COR-L47 (cell line): ENCODE measurements at regions not wholly inside any gene's neighbourhood (a gene's known extent, or its start where the extent isn't known, plus 50 kb on each side); places are given as distances from the start of the nearest gene placed in this dataset.
"Not testable (repeated sequence)": the region's sequence is repeated elsewhere in the genome, so short reads cannot be mapped to it uniquely, and the experiment has no call there.

ENCODE experiments used
- DNase-seq: peaks from one replicate; lab custom pipeline; 2025; lab: John Stamatoyannopoulos, UW

DNA sequence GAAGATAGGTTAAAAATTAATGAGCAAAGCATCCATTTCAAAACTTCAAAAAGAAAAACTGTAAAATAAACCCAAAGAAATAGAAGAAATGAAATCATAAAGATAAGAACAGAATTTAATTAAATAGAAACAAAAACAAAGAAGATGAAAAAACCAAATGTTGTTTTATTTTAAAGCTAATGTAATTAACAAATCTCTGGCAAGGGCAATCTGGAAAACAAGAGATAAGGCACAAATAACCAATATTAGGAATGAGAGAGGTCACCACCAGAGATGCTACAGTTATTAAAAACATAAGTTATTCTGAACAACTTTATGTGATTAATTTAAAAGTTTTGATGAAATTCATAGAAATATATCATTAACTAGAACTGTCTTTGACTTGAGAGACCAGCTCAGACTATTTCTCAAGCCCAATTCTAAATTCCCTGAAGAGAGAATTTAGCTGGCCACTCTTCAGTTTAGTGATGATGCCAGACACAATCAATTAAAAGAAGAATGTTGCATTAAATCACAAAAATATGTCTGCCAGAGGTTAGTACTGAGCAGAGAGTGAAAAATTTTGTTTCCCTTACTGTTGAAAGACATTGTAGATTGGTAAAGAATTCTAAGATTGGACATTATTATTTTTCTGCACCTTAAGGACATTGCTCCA lies 227.4 kb upstream of the VLDLR start:
- DNase-seq: not testable (repeated sequence)

DNA sequence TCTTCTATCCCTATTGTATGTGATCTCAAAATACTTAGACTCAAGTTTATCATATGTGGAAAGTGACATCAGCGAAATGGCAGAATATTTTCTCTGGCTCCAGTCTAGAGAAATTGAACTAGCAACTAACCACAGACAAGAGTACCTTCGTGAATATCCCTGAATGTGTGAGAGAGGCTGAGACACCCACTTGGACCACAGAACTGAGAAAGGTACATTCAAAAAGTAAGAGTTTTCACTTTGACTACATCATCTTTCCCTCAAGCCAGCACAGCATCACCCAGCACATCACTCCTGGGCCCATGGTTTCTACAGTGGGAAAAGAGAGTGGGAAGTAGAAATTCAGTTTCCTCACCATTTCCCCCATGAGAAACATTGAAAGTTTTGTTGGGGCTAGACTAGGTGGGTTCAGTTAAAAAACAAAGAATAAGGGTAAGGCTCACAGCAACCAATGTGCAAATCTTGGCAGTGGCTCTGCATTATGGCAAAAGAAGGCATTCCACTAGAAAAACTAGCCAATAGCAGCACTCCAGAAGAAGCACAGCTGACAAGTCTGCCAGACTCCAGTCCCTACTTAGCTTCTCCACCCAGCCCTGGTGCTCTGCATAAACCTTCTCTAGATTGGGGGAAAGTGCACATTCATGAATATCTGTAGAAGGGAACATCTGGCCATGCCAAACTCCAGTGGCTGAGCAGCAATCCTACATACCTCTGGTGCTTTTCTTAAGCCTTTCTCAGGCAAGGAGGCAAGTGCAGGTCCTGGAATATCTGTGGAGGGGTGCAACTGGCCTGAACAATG lies 225.6 kb upstream of the VLDLR start:
- no peak for DNase-seq

DNA sequence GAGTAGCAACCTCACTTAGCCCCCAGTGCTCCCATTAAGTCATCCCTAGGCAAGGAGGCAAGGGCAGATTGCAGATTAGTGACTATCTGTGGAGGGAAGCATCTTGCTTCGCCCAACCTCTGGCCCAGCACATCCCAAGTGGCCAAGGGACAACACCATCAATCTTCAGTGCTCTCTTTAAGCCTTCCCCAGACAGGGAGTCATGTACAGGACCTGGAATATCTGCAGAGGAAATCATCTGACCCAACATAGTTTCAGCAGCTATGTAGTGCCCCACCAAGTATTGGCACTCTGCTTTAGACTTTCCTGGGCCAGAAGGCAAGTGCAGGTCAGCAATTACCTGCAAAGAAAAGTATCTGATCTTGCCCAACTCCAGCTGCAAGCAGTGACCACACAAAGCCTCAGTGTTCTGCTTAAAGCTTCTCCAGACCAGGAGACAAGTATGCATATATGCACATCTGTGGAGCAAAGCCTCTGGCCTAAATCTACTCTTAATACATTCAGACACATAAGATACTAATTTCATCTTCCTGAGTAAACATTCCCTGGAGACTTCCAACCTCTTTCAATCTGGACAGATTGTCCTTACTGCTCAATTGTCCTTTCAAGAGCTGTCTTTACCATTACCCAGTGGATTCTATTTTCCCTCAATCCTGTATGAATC lies 224.8 kb upstream of the VLDLR start:
- no peak for DNase-seq

DNA sequence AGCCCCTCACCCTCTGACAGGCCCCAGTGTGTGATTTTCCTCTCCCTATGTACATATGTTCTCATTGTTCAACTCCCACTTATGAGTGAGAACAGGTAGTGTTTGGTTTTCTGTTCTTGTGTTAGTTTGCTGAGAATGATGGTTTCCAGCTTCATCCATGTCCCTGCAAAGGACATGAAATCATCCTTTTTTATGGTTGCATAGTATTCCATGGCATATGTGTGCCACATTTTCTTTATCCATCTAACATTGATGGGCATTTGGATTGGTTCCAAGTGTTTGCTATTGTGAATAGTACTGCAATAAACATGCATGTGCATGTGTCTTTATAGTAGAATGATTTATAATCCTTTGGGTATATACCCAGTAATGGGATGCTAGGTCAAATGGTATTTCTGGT lies 223.7 kb upstream of the VLDLR start:
- DNase-seq: not testable (repeated sequence)

DNA sequence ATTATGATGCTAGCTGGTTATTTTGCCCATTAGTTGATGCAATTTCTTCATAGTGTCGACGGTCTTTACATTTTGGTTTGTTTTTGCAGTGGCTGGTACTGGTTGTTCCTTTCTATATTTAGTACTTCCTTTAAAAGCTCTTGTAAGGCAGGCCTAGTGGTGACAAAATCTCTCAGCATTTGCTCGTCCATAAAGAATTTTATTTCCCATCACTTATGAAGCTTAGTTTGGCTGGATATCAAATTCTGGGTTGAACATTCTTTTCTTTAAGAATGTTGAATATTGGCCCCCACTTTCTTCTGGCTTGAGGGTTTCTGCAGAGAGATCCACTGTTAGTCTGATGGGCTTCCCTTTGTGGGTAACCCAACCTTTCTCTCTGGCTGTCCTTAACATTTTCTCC lies 219.8 kb upstream of the VLDLR start:
- DNase-seq: not testable (repeated sequence)

DNA sequence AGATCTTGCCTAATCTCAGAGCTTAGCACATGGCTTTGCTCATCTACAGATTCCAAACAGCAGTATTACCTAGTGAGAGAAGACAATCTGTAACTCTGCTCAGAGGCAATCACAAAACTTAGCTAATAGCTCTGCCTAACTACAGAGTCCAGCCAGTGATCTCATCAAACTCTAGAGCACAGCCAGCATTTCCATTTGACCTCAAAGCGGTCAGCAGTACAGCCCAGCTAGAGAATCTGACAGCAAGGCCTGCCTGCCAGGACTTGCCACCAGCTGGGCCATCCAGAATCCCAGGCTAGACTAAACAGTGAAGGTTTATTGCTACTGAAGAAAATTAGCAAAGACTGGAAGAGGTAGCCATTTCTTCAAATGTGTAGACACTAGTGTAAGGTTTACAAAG lies 217.9 kb upstream of the VLDLR start:
- DNase-seq: no peak

DNA sequence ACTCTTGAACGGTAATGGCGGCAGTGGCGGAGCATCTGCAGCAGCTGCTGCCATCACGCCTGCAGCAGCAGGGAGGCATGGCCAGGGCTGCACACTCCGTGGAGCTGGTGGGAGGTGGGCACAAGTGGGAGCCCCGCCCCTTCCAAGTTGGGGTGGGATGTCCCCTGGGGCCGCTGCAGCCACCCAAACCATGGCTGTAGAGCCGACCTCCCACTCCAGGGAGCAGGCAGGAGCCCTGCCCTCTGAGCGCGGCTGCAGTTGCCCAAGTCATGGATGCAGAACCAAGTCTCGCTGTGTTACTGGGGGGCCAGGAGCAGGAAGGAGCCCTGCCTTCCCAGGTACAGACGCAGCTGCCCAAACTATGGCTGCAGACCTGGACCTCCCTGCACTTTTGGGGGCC lies 215.3 kb upstream of the VLDLR start:
- DNase-seq: no peak

DNA sequence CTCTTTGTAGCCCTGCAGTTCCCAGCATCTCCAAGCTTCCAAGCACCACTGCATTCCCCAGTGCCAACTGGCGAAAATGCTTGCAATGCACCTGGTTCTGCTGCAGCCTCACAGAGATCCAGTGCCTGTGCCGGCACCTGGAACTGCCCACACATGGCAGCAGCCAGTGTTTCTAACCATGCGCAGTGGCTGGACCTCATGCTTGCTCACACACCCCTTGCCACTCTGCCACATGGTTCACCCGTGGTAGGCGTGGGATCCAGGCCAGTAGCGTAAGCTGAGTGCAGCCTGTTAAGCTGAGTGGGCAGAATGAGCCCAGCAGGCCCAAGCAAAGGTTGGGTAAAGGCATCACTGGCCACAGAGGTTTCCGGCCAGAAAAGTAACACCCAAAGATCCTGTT lies 214.1 kb upstream of the VLDLR start:
- no peak for DNase-seq

DNA sequence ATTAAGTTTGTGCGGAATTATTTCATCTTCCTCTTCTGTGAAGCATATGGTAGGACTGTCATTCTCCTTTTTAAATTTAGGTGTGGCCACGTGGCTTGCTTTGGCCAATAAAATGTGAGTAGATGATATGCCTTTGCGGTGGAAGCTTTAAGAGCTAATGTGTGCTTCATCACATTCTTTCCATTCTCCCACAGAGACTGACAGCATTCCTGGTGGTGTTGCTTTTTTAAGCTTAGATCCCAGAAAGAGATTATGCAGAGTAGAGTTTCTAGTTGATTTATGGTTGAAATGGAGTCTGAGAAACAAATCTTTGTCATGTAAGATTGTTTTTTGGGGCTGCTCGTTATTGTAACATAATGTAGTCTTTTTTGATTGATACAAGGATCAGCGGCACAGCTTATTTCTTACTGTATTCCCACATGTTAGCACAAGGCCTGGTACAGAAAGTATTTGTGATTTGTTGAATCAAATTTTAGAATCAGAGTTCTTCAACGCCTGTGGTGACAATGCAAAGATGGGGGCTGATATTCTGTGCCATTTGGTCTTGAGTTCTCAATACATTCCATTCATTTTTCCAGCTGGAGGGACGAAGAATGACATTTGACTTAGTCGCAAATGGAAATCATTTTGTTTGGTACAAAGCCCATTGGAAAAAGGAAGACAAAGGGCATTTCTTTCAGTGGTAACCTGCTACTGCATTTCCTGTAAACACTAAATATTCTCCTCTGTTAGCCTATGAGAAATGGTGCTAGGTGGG lies 209.9 kb upstream of the VLDLR start:
- DNase-seq: no peak

DNA sequence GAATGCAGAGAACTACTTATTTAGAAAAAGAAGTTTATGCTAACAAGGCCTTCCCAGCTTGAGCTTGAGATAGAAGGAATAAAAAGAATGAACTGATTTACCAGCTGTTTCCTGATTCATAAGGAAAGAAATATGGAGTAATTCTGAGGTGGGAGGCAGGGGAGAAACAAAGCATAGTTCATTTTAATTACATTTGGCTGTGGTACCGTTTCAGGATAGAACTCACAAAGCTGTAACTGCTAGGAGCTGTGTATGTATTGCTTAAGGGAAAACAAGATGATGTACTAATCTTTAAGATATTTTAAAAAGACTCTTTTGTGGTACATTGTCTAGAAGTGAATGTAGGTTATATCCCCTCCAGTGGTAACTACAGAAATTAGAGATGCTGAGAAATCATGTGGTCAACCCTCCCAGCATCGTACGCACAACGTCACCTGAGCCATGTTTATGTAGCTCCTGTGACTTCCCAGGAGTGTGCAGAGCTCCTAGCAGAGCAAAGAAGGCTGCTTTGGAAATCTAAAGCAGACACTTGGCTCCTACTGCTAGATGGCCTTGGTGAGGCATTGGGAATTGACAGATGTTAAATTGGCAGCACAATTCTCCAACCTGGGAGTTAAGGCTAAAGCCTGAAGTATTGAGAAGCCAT lies 208.3 kb upstream of the VLDLR start:
- DNase-seq: no peak

DNA sequence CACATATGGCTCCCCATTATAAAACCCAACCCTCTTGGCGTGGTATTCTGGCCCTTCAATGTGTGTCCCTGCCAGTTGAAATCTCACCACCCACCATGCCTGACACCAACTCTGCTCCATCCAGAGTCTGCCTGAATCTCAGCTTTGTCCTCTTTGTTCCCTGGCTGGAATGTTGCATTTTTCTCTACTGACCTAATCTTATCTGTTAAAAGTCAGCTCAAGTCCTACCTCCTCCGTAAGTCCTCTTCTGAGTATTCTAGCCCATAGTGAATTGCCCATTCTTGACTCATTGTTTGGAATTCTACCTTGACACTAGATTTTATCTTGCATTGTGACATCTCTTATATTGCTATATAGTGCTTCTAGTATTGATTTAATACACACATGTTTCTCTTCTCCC lies 207.1 kb upstream of the VLDLR start:
- no peak for DNase-seq

DNA sequence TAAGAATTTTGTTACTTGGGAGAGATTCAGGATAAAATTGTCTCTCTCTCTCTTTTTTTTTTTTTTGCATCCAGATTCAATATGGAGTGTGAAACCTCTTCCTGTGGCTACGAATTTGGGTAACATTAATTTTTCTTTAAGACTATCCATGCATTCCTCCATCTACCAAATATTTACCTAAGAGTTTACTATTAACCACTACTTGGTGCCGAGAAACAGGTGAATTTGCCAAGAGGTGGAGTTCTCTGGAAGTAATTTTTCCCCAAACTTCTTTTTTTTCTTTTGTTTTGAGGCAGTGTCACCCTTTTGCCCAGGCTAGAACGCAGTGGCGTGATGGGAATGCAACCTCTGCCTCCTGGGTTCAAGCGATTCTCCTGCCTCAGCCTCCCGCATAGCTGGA lies 206.3 kb upstream of the VLDLR start:
- DNase-seq: no peak

DNA sequence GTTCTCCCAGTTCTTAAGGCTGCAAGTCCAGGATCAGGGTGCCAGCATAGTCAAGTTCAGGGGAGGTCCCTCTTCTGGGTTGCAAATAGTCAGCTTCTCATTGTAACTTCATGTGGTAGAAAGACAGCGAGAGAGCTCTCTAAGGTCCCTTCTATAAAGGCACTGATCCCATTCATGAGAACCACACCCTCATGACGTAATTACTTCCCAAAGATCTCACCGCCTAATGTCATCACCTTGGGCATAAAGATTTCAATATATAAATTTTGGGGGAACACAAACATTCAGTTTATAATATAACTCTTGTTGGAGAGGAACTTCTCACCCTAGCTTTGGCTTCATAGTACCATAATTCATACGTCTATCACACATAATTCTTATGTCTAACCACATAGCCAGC lies 203.9 kb upstream of the VLDLR start:
- no peak for DNase-seq

DNA sequence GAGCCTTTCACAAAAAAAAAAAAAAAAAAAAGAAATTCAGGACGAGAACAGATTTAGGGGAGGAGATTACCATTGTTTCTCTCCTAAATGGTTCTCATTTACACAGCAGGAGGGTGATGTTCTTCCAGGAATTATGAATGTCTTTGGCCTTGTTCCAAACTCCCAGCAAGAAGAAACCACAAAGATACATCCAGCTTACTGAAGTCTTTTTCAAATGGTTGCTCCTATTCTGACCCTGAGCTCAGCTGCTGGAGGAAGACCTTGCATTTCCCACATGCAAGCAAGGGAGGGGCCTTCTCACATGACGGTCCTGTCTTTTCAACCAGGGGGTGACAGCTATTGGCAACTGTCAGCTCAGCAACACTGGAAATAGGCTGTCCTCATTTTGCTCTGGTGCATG lies 203.0 kb upstream of the VLDLR start:
- DNase-seq: peak; percentile 96

DNA sequence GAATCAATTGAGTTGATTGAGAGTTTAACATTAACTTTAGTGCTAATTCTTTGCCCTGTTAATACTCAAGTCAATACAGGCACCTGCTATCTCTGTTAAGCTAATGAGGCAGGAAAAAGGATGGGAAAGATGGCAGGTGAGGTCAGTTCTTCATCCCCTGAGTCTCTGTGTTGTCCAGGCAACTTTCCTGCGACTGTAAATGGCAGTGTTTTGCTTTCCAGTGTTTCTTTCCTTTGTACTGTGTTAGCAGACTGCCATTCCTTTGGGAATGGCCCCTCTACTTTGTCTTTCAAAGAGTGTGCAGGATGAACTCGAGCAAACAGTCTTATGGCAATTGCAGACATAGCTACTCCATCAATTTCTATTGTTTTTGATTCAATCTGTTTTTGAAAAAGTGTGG lies 202.2 kb upstream of the VLDLR start:
- no peak for DNase-seq

DNA sequence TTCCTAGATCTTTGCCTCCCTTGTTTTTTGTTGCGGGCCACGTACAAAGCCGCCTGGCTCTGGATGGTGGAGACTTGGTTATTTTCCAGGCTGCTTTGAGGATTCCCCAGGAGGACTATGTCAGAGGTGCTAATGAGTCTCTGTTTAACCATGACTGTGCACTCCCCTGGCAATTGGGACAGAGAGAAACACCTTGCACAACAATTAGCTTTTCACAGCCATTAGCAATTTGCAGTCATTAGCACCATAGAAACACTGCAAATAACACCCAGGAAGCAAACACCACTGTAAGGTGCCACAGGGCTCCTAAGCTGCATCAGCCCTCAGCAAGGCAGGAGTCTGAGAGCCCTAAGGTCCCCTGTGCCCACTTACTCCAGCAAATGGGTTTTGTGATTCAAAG lies 201.0 kb upstream of the VLDLR start:
- peak; percentile 94 for DNase-seq

DNA sequence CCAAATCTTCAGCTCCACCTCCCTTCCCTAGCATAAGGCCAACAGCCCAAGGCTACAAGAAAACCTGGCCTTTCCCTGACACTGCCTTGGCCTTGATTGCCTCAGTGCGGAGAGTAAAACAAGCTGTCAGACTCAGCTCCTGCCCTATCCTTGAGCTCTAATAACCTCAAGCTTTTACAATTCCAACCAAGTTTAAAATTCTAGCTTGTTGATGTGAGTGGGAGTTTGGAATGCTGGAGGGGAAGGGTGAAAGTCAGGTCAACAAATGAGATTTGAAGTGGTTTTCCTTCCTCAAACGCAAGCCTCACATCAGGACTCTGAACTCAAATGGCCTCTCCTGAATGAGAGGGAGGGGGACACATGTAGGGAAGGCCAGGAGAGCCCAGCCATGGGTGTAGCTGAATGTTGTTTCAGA lies 197.0 kb upstream of the VLDLR start:
- DNase-seq: no peak

DNA sequence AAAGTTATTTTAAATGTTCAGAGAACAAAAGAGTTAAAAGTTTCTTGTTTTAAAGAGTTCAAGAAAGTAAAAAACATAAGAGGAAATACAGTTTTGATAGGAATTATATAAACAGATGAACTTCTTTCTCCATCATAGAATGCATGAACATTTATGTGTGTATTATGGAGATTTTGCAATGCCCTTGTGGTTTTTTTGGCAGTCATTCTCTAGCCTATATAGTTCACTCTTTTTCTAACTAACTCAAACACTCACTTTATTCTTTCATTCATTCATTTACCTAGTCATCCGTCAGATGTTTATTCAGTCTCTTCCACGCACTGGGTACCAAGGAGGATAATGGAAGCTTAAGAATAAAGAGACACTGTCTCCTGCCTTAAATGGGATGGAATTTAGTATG lies 195.9 kb upstream of the VLDLR start:
- DNase-seq: no peak

DNA sequence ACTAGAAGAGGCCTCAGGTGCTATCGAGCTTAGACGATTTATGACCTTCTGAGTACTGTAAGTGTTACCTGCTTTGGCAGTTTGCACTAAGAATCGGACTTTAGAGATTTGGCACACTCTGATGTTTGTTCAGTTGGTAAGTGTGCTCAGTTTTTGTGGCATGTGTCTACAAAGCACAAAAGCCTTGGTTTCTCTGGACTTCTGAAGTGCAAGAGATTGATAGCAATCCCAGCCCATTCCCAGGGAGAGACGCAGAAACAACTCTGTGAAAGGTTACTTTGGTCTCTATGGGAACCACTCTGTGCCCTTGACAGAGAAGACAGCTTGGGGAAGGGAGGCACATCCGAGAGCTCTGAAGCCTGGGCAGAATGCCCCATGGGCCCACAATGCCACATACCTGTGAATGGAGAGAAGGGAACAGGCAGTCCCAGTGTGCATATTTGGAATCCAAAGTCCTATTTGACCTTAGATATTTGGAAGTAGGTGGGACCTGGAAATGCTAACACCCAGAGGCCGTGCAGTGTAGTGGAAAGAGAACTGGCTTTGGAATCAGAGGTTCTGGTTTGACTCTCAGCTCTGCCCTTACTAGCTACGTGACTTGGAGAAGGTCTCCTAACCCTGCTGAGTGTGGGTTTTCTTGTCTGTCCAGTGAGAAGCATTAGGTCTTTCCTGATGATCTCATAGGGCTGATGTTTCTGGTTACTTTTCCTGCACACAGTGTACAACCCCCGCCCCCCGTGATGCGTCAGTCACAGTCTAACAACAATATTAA lies 194.3 kb upstream of the VLDLR start:
- DNase-seq: no peak

DNA sequence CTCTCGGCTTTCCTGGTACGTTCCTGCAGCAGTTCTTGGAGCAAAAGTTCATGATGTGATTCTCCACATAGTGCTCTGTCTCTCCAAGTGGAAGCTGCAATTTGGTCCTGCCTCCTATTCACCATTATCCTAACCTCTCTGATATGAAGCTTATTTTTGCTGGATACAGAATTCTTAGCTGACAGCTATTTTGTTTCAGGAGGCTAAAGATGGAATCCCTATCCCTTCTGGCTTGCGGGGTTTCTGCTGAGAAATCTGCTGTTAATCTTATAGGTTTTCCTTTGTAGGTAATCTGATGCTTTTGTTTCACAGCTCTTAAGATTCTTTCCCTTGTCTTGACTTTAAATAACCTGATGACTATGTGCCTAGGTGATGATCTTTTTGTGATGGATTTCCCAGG lies 181.6 kb upstream of the VLDLR start:
- no peak for DNase-seq

DNA sequence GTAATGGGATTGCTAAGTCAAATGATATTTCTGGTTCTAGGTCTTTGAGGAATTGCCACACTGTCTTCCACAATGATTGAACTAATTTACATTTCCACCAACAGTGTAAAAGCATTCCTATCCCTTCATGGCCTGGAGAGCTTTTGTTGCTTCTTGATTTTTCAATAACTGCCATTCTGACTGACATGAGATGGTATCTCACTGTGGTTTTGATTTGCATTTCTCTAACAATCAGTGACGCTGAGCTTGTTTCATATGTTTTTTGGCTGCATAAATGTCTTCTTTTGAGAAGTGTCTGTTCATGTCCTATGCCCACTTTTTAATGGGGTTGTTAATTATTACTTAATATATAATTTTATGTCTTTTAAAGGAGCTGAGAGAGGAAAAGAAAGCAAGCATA lies 177.7 kb upstream of the VLDLR start:
- not testable (repeated sequence) for DNase-seq
